Neural cell (in vitro differentiated cells): ENCODE measurements at regions not wholly inside any gene's neighbourhood (a gene's known extent, or its start where the extent isn't known, plus 50 kb on each side); places are given as distances from the start of the nearest gene placed in this dataset.

Experiments used
- CTCF ChIP-seq: fragments of 450-650 bp; IDR thresholded peaks from 2 replicates; pipeline ENCODE4 v1.5.1; 2014; ENCODE audit warnings: antibody characterized with exemption, mild to moderate bottlenecking, moderate library complexity; ENCODE audit not compliant: poor library complexity, severe bottlenecking
- EP300 ChIP-seq: fragments of 450-650 bp; conservative IDR thresholded peaks from 2 replicates; pipeline ENCODE4 v1.6.1; 2014; ENCODE audit warnings: antibody characterized with exemption, mild to moderate bottlenecking, moderate library complexity; ENCODE audit not compliant: poor library complexity, severe bottlenecking
- EZH2 ChIP-seq: fragments of 200-600, 300-800 bp; shearing (Covaris generic), sonication (generic); IDR thresholded peaks from 2 replicates; pipeline ENCODE4 v1.6.1; 2014; ENCODE audit warnings: antibody characterized with exemption, low read length, borderline replicate concordance, mild to moderate bottlenecking; ENCODE audit not compliant: insufficient read depth, poor library complexity, severe bottlenecking
- MXI1 ChIP-seq: fragments of 450-650 bp; conservative IDR thresholded peaks from 2 replicates; pipeline ENCODE4 v1.6.1; 2014; ENCODE audit warnings: antibody characterized with exemption, mild to moderate bottlenecking; ENCODE audit not compliant: poor library complexity, severe bottlenecking
- POLR2AphosphoS5 ChIP-seq: IDR thresholded peaks from 2 replicates; pipeline ENCODE4 v1.6.1; 2012
- RAD21 ChIP-seq: fragments of 450-650 bp; conservative IDR thresholded peaks from 2 replicates; pipeline ENCODE4 v1.6.1; 2014; ENCODE audit warnings: antibody characterized with exemption, mild to moderate bottlenecking, moderate library complexity
- REST ChIP-seq: IDR thresholded peaks from 2 replicates; pipeline ENCODE4 v1.6.1; 2012; ENCODE audit warnings: borderline replicate concordance
- SMC3 ChIP-seq: fragments of 450-650 bp; conservative IDR thresholded peaks from 2 replicates; pipeline ENCODE4 v1.6.1; 2014; ENCODE audit warnings: antibody characterized with exemption, mild to moderate bottlenecking, moderate library complexity; ENCODE audit not compliant: poor library complexity
- TAF1 ChIP-seq: IDR thresholded peaks from 2 replicates; pipeline ENCODE4 v1.6.1; 2012; ENCODE audit warnings: low read depth

- no peak for TF ChIP-seq CTCF
- no peak for TF ChIP-seq EZH2
- no peak for TF ChIP-seq TAF1
- TF ChIP-seq EP300: no peak
- TF ChIP-seq RAD21: no peak
- no peak for TF ChIP-seq POLR2AphosphoS5
- no peak for TF ChIP-seq SMC3
- TF ChIP-seq REST: no peak
- no peak for TF ChIP-seq MXI1
Observed at GRCh38 chr10:83612050-83612449, 527.3 kb upstream of the GHITM start.
